ENCODE measurements at regions not wholly inside any gene's neighbourhood (a gene's known extent, or its start where the extent isn't known, plus 50 kb on each side); places are given as distances from the start of the nearest gene placed in this dataset.

DNA sequence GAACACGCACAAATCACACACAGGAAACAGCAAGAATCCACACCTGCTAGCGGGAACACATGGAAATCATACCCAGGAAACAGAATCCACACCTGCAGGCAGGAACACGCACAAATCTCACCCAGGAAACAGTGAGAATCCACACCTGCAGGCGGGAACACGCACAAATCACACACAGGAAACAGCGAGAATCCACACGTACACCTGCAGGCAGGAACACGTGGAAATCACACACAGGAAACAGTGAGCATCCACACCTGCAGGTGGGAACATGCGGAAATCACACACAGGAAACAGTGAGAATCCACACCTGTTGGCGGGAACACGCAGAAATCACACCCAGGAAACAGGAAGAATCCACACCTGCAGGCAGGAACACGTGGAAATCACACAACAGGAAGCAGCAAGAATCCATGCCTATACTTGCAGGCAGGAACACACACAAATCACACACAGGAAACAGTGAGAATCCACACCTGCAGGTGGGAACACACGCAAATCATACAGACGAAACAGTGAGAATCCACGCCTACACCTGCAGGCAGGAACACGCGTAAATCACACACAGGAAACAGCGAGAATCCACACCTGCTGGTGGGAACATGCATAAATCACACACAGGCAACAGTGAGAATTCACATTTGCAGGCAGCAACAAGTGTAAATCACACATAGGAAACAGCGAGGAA lies 108.6 kb downstream of the DLL1 start:
- no peak for DNase-seq (ENCODE audit: insufficient read length, low spot score)

DNA sequence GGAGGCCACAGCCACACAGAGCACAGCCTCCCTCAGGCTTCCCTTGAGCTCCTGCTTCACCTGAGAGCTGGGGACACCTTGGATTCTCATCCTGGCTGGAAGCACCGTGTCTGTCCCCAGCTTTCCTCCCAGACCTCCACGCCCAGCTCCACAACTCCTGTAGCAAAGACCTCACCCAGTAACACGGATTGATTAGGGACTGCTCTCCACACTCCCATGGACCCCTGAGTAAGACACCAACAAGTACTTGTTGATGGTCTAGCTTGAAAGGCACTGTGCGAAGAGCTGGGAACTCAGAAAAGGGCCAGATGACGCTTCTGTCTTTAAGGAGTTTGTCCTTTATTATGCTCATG lies 109.6 kb downstream of the DLL1 start:
- FAIRE-seq: no peak
- no peak for TF ChIP-seq POLR2A (IDR thresholded peaks at IDR 0.05; ENCODE audit: low read depth, low read length)
- no peak for DNase-seq (ENCODE audit: insufficient read length, low spot score)

More for the DNA sequence above, 108.6 kb downstream of the DLL1 start:
- TF ChIP-seq POLR2A (IDR thresholded peaks at IDR 0.05; ENCODE audit: low read depth, low read length): no peak
- no peak for FAIRE-seq

DNA sequence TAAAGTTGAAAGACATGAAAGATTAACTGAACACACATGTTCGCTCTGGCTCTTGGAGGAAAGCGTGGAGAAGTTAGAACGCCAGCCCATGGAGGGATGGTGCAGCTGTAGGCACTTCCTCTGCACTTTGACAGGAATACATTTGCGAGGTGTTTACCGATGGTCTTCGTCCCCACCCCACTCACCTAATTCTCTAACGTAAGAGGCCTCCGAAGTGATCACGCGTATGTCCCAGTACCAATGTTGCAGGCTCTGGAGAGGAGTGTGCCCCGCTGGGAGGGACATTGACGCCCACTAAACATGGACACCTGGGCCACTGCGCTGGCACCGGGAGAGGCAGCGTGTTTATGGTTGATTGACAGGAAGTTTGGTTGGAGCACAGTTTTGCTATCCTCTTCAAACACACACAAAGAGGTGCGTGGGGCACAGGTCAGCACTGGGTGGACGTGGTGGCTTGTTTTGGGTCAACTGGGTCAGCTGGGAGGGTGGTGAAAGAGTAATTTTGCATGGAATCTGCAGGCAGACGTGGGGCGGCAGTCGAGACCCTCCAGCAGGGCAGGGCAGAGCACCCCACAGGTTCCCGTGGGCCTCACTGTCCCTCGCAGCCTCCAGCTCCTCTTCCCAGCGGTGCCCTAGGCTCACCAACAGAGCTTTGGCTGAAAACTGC lies 110.1 kb downstream of the DLL1 start:
- FAIRE-seq (no peak), DNase-seq (ENCODE audit: insufficient read length, low spot score) (no peak)
- TF ChIP-seq POLR2A (IDR thresholded peaks at IDR 0.05; ENCODE audit: low read depth, low read length): no peak

DNA sequence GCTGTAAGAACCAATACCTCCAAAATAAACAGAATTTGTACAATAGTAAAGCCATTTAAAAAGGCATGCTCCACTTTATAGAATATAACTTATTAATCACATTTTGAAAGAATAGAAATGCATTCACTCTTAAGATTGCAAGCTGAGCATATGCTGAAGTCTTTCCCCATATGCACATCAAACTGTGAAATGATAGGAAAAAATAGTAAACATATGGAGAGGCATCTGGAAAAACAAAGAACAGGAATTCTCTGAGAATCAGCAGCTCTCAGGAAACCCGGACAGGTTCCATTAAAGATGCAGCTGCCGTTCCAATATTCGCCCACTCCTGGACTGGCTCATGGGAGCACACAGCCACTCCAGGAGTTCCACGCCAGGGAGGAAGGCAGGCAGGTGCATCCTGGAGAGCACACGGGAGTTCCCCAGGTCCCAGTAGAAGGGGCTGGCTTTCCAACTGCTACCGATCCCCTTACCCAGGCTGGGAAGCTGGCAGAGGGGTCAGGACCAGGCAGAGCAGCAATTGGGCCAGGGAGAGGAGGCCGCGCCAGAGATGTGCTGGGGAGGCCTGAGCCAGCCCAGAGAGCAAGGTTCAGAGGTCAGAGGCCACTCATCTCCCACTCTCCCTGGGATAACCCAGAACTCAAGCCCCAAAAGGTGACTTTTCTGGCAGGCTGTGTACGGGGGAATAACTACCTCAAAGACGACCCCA lies 111.1 kb downstream of the DLL1 start:
- FAIRE-seq: no peak
- no peak for DNase-seq (ENCODE audit: insufficient read length, low spot score)
- TF ChIP-seq POLR2A (IDR thresholded peaks at IDR 0.05; ENCODE audit: low read depth, low read length): no peak

DNA sequence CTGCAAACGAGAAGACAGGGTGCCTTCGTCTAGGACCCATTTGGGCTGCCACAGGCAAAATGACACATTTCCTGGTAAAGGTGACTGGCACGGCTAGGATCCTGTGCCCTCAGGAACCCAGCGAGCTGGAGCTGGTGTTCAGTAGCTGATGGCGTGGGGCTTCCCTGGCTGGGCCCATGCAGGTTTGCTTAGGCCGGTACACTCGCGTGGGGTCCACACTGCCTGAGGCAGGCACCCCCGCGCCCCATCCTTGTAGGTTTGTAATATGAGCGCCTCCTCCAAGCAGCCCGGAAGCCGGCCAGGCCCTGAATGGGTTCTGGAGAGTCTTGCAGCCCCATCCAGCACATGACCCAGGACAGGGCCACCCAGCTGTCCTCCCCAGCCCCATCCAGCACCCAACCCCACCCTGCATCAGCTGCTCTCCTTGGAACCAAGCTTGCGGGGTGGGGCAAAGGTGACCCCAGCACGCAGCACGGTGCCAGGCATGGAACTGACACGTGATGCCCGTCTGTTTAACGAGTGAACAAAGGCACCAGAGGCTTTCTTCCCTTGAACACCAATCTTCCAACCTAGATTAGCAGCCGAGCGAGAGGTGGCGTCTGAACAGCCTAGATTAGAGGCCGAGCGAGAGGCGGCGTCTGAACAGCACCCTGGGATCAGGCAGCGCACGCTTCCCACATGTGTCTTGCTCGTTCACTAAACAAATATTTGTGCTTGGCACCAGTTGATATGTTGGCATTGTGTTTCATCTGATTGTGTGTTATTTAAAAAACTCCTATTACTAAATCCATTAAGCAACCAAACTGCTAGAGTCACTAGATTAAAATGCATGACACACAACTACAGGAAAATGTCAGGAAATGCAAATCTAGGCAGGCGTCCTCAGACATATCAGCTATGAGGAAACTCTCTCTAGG lies 112.1 kb downstream of the DLL1 start:
- no peak for FAIRE-seq
- DNase-seq (ENCODE audit: insufficient read length, low spot score): no peak
- TF ChIP-seq POLR2A (IDR thresholded peaks at IDR 0.05; ENCODE audit: low read depth, low read length): no peak

DNA sequence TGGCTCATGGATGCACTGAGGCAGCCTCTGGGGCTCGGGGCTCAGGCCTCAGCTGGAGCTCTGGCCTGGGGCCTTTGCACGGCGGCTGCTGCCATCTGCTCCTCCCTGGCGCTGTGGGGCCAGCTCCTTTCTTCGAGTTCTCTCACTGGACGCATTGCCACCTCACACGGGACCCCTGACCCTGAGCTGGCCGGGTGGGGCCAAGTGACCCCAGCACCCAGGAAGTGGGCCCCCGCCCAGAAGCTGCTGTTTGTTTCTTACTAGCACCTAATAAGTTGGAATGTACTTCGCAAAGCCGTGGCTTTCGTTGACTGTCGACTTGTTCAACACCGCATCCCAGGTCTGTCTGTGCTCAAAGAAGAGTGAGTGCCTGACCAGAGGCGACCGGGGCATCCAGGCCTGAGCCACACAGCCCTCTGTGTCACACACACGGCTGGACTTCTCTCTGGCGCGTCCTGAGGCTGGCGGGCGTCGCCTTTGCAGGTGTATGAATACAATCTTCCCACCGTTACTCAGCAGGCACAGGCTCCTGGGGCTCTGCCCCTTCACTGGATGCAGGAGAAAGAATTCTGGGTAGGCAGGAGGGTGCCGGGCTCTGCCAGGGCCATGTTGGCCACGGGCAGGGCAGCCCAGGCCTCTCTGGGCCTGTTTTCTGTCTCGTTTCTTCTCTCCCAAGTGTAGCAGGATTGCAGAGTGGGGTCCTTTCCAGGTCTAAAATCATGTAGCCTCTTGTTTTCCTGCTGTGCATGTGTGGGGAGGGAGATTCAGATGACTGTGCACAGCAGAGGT lies 112.9 kb downstream of the DLL1 start:
- FAIRE-seq (no peak), DNase-seq (ENCODE audit: insufficient read length, low spot score) (no peak)
- TF ChIP-seq POLR2A (IDR thresholded peaks at IDR 0.05; ENCODE audit: low read depth, low read length): no peak

DNA sequence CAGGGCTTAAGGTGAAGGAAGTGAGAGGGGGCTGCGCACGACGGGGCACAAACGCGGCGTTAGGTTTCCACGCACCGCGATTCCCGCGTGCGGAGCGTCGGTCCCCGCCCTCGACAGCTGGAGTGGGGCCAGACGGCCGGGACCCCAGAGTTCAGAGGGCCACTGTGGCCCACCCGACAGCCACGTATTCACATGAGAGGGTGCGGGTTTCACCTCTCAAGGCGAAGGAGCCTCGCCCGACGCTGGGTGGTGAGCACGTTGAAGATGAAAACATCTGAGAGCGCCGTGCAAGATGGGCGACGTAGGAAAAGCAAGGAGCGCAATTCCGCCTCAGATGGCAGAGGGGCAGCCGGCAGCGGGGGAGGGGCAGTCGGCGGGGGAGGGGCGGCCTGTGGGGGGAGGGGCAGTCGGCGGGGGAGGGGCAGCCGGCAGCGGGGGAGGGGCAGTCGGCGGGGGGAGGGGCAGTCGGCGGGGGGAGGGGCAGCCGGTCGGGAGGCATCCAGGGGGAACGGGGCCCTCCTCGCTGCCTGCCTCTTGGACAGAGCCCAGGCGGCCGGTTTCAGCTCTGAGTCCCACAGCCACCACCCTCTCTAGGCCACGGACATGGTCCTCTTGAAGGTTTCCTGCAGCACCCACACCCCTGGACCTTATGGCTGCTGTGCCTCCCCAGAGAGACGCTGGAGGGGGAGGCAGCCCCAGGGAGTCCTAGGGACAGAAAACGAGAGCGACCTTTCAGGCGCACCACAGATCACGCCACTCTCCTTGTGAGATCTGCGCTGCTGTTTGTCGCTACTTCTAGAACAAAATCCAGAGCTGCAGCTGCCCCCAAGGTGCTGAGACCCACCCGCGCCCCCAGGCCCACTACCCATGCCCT lies 113.7 kb downstream of the DLL1 start:
- no peak for DNase-seq (ENCODE audit: insufficient read length, low spot score)
- FAIRE-seq: no peak
- TF ChIP-seq POLR2A (IDR thresholded peaks at IDR 0.05; ENCODE audit: low read depth, low read length): no peak

DNA sequence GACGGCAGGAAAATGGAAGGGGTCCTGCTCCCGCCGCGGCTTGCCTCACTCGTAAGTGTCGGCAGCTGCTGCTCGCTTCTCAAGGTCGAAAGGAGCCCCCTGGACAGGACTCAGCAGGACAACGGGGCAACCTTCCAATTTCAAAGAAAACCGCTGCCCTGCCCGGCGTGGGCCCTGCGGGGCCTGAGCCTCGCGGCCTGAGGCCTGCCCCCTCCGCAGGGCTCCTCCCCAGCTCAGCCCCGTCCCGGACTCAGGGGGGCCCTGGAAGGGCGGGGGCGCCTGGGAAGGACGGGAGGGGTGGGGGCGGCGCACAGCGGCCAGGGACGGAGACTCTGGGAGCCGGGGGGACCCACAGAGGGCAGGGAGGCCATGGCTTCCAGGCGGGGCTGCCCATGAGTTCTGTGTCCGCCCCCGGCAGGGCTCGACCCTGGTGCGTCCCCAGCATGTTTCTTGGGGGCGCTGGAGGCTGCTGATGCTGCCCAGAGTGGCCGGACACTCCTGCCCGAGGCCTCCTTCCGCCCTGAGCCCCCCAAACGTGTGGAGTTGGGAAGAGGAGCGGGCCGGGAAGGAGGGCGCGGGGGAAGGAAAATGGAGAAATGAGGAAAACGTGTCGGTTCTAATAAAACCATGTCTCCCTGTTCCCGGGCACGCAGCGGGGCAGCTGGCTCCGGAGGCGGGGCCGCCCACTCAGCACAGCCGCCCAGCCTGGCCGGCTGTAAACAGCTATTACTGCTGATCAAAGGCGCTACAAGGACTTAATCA lies 114.6 kb downstream of the DLL1 start:
- DNase-seq (ENCODE audit: insufficient read length, low spot score) (no peak), FAIRE-seq (no peak)
- TF ChIP-seq POLR2A (IDR thresholded peaks at IDR 0.05; ENCODE audit: low read depth, low read length): no peak

DNA sequence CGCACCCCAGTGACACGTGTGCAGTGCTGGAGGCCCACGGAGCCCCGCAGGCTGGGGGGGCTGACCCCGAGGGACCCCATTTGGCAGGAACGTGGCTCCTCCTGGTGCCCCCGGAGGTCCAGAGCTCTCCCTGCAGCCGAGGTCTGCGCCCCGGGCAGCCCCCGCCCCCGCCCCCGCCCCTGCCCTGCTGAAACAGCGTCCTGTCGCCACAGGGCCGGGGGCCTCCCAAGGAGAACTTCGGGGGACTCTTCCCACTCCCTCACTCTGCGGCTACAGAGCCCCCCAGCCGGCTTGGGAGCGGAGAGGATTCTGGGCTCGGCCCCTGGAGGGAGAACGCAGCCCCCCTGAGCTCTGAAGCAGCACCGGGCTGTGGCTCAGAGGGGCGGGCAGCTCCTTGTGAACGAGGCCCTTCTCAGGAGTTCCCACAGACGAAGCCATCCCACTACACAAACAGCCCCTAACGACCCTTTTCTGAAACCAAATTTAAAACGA lies 115.2 kb downstream of the DLL1 start:
- FAIRE-seq: no peak
- no peak for TF ChIP-seq POLR2A (IDR thresholded peaks at IDR 0.05; ENCODE audit: low read depth, low read length)

DNA sequence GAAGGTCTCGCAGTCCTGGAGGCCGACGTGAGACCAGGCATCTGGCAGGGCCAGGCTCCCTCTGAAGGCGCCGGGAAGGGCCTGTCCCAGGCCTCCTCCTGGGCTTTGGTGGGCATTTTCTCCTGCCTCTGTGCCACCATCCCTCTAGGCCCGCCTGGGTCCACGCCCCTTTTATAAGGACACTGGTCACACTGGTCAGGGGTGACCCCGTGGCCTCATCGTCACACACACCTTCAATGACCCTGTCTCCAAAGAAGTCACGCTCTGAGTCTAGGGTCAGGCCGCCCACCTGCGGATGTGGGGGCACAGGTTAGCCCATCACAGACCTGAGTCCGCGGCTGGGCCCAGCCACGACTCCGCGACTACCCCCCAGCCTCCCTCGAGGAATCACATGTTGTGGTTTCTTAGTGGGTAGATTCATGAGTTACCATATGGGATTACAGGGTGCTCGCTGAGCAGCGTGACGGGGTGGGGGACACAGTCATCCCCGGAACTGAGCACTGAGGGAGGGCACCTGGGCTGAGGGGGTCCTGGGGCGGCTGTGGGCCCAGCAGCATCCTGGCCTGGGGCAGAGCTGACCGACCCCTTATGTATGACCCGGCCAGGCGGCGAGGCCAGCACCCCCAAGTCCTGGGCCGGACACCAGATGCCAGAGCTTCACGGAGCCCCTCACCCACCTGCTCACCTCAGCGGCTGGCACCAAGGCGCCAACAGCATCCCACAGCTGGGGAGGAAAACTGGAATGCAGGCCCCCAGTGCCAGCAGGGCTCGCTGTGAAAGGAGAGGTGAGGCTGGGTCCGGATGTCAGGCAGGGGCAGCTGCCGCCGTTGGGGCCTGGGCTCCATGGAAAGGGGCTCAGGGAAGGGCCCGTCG lies 115.9 kb downstream of the DLL1 start:
- DNase-seq (ENCODE audit: insufficient read length, low spot score) (no peak), FAIRE-seq (no peak)
- TF ChIP-seq POLR2A (IDR thresholded peaks at IDR 0.05; ENCODE audit: low read depth, low read length): no peak

More for the DNA sequence above, 115.2 kb downstream of the DLL1 start:
- DNase-seq (ENCODE audit: insufficient read length, low spot score): no peak
